ENCODE measurements at regions not wholly inside any gene's neighbourhood (a gene's known extent, or its start where the extent isn't known, plus 50 kb on each side); places are given as distances from the start of the nearest gene placed in this dataset.

GRCh38 chr1:115560027-115560426 is 81.7 kb upstream of the VANGL1 start:
- CTCF ChIA-PET = no interaction called here
- POLR2A ChIA-PET (ENCODE audit: low non-redundant PET) = no interaction called here
- no peak overlapping the region for H3K27ac ChIP-seq
- no peak for TF ChIP-seq CTCF (conservative IDR thresholded peaks at IDR 0.05; ENCODE audit: low read depth)
- no peak for DNase-seq (ENCODE audit: low spot score)

GRCh38 chr1:115558275-115558674 is 83.5 kb upstream of the VANGL1 start:
- ChIA-PET CTCF (no interaction called here), POLR2A (ENCODE audit: low non-redundant PET) (no interaction called here)
- TF ChIP-seq CTCF (conservative IDR thresholded peaks at IDR 0.05; ENCODE audit: low read depth) = no peak
- DNase-seq (ENCODE audit: low spot score) = no peak
- H3K27ac ChIP-seq = no peak overlapping the region

GRCh38 chr1:115557715-115558114 is 84.1 kb upstream of the VANGL1 start:
- CTCF ChIA-PET = interaction anchor here (1.5 kb wide), 1 partner anchor 88 kb away, joined by 6 read pairs; no protein-coding TSS in a partner anchor
- peak; percentile 18 for DNase-seq (ENCODE audit: low spot score)
- no peak overlapping the region for H3K27ac ChIP-seq
- POLR2A ChIA-PET (ENCODE audit: low non-redundant PET) = no interaction called here
- TF ChIP-seq CTCF (conservative IDR thresholded peaks at IDR 0.05; ENCODE audit: low read depth) = no peak

- H3K27ac ChIP-seq = no peak overlapping the region
- TF ChIP-seq CTCF (conservative IDR thresholded peaks at IDR 0.05; ENCODE audit: low read depth) = no peak
- DNase-seq (ENCODE audit: low spot score) = no peak
- ChIA-PET POLR2A (ENCODE audit: low non-redundant PET) (no interaction called here), CTCF (interaction anchor here (1.5 kb wide), 1 partner anchor 87 kb away, joined by 6 read pairs; no protein-coding TSS in a partner anchor)
Observed at GRCh38 chr1:115556236-115556635, 85.5 kb upstream of the VANGL1 start.

- DNase-seq (ENCODE audit: low spot score) = no peak
- CTCF ChIA-PET = no interaction called here
- TF ChIP-seq CTCF (conservative IDR thresholded peaks at IDR 0.05; ENCODE audit: low read depth) = no peak
Observed at GRCh38 chr1:115555446-115555845, 86.3 kb upstream of the VANGL1 start.

GRCh38 chr1:115547696-115548095 is 94.1 kb upstream of the VANGL1 start:
- ChIA-PET POLR2A (ENCODE audit: low non-redundant PET) (no interaction called here), CTCF (no interaction called here)

More at GRCh38 chr1:115555446-115555845, 86.3 kb upstream of the VANGL1 start:
- H3K27ac ChIP-seq = no peak overlapping the region
- POLR2A ChIA-PET (ENCODE audit: low non-redundant PET) = no interaction called here

More at GRCh38 chr1:115547696-115548095, 94.1 kb upstream of the VANGL1 start:
- no peak overlapping the region for H3K27ac ChIP-seq
- DNase-seq (ENCODE audit: low spot score) = no peak
- no peak for TF ChIP-seq CTCF (conservative IDR thresholded peaks at IDR 0.05; ENCODE audit: low read depth)

Data from RWPE1 (cell line).